H9 (cell line): ENCODE measurements at regions not wholly inside any gene's neighbourhood (a gene's known extent, or its start where the extent isn't known, plus 50 kb on each side); places are given as distances from the start of the nearest gene placed in this dataset.

Source experiments
- DNase-seq: peaks from one replicate; pipeline ENCODE4 v3.0.0-alpha.2; 2017
- H2AFZ ChIP-seq: one replicate; pipeline ENCODE4 v1.6.1; 2013; ENCODE audit warnings: mild to moderate bottlenecking, low read length, control low read depth, moderate library complexity
- H2AK5ac ChIP-seq: 2 replicates; pipeline ENCODE4 v1.6.1; 2013; ENCODE audit warnings: low read length, control low read depth, mixed read lengths; ENCODE audit not compliant: insufficient read length
- H2BK120ac ChIP-seq: one replicate; pipeline ENCODE4 v1.6.1; 2013; ENCODE audit warnings: low read depth, mild to moderate bottlenecking, low read length, control low read depth, inconsistent platforms; ENCODE audit not compliant: poor library complexity, severe bottlenecking
- H2BK12ac ChIP-seq: 2 replicates; pipeline ENCODE4 v1.6.1; 2013; ENCODE audit warnings: low read length, control low read depth, mixed read lengths, low read depth; ENCODE audit not compliant: insufficient read length
- H2BK15ac ChIP-seq: 2 replicates; pipeline ENCODE4 v1.6.1; 2013; ENCODE audit warnings: low read depth, low read length, control low read depth
- H2BK20ac ChIP-seq: one replicate; pipeline ENCODE4 v1.6.1; 2013; ENCODE audit warnings: low read depth, mild to moderate bottlenecking, low read length, control low read depth, inconsistent platforms; ENCODE audit not compliant: poor library complexity, severe bottlenecking
- H2BK5ac ChIP-seq: 2 replicates; pipeline ENCODE4 v1.6.1; 2013; ENCODE audit warnings: low read length, control low read depth, mixed read lengths; ENCODE audit not compliant: insufficient read length
- H3K14ac ChIP-seq: 2 replicates; pipeline ENCODE4 v1.6.1; 2013; ENCODE audit warnings: low read length, control low read depth; ENCODE audit not compliant: insufficient read depth
- H3K18ac ChIP-seq: 2 replicates; pipeline ENCODE4 v1.6.1; 2013; ENCODE audit warnings: low read depth, mild to moderate bottlenecking, mixed read lengths, low read length, control low read depth; ENCODE audit not compliant: insufficient read length
- H3K23ac ChIP-seq: 2 replicates; pipeline ENCODE4 v1.6.1; 2013; ENCODE audit warnings: low read length, control low read depth, mixed read lengths, low read depth; ENCODE audit not compliant: insufficient read length
- H3K23me2 ChIP-seq: 2 replicates; pipeline ENCODE4 v1.6.1; 2013; ENCODE audit warnings: low read depth, mild to moderate bottlenecking, mixed read lengths, low read length, control low read depth; ENCODE audit not compliant: insufficient read length, poor library complexity, severe bottlenecking
- H3K27ac ChIP-seq: 2 replicates; pipeline ENCODE4 v1.5.1; 2013; ENCODE audit warnings: low read length, control low read depth, mixed read lengths, low read depth; ENCODE audit not compliant: insufficient read length
- H3K27me3 ChIP-seq: 2 replicates; pipeline ENCODE4 v1.6.1; 2013; ENCODE audit warnings: low read length, control low read depth, inconsistent platforms; ENCODE audit not compliant: insufficient read depth
- H3K4ac ChIP-seq: 2 replicates; pipeline ENCODE4 v1.6.1; 2013; ENCODE audit warnings: low read depth, mild to moderate bottlenecking, control low read depth, inconsistent platforms, low read length, moderate library complexity
- H3K4me1 ChIP-seq: 2 replicates; pipeline ENCODE4 v1.6.1; 2013; ENCODE audit warnings: low read length, control low read depth, inconsistent platforms; ENCODE audit not compliant: insufficient read depth
- H3K4me2 ChIP-seq: 2 replicates; pipeline ENCODE4 v1.6.1; 2013; ENCODE audit warnings: low read length, control low read depth, mixed read lengths; ENCODE audit not compliant: insufficient read length, insufficient read depth
- H3K56ac ChIP-seq: 2 replicates; pipeline ENCODE4 v1.6.1; 2013; ENCODE audit warnings: low read depth, mild to moderate bottlenecking, mixed read lengths, low read length, control low read depth; ENCODE audit not compliant: insufficient read length
- H3K79me1 ChIP-seq: 2 replicates; pipeline ENCODE4 v1.6.1; 2013; ENCODE audit warnings: low read depth, mild to moderate bottlenecking, moderate library complexity, low read length, control low read depth, inconsistent platforms; ENCODE audit not compliant: insufficient read depth, poor library complexity, severe bottlenecking
- H3K79me2 ChIP-seq: 2 replicates; pipeline ENCODE4 v1.6.1; 2013; ENCODE audit warnings: low read length, control low read depth, inconsistent platforms; ENCODE audit not compliant: insufficient read depth
- H3K9ac ChIP-seq: 2 replicates; pipeline ENCODE4 v1.6.1; 2013; ENCODE audit warnings: low read length, control low read depth, mixed read lengths; ENCODE audit not compliant: insufficient read length; ENCODE audit errors: extremely low read depth
- H3K9me3 ChIP-seq: one replicate; pipeline ENCODE4 v1.6.1; 2013; ENCODE audit warnings: low read depth, low read length, inconsistent platforms; ENCODE audit not compliant: control insufficient read depth
- H3T11ph ChIP-seq: one replicate; pipeline ENCODE4 v1.6.1; 2013; ENCODE audit warnings: mild to moderate bottlenecking, low read length, control low read depth, inconsistent platforms
- H4K20me1 ChIP-seq: one replicate; pipeline ENCODE4 v1.6.1; 2013; ENCODE audit not compliant: control insufficient read depth, insufficient read length, insufficient read depth
- H4K5ac ChIP-seq: 2 replicates; pipeline ENCODE4 v1.6.1; 2013; ENCODE audit warnings: low read depth, mild to moderate bottlenecking, mixed read lengths, low read length, control low read depth; ENCODE audit not compliant: insufficient read length
- H4K8ac ChIP-seq: replicated peaks from 2 replicates; pipeline ENCODE4 v1.6.1; 2013; ENCODE audit warnings: low read length, control low read depth, mixed read lengths, low read depth; ENCODE audit not compliant: insufficient read length
- H4K91ac ChIP-seq: 2 replicates; pipeline ENCODE4 v1.6.1; 2013; ENCODE audit warnings: low read depth, mild to moderate bottlenecking, moderate library complexity, mixed read lengths, low read length, control low read depth; ENCODE audit not compliant: insufficient read length
- H3K27ac Mint-ChIP-seq, 3 experiments: 2 replicates in 2 of 3; 3 replicates in 1 of 3; pipeline ENCODE4 v1.8.0; 2020 to 2021; ENCODE audit warnings: mixed read lengths in 3 of 3, mild to moderate bottlenecking in 1 of 3, moderate library complexity in 1 of 3
- H3K27me3 Mint-ChIP-seq: 2 replicates; pipeline ENCODE4 v1.8.0; 2021; ENCODE audit warnings: low read depth, mild to moderate bottlenecking, moderate library complexity, mixed read lengths
- H3K36me3 Mint-ChIP-seq, 3 experiments: 2 replicates in 2 of 3; 3 replicates in 1 of 3; pipeline ENCODE4 v1.8.0; 2020 to 2021; ENCODE audit warnings: low read depth in 3 of 3, mixed read lengths in 3 of 3; ENCODE audit not compliant: insufficient read depth in 1 of 3
- H3K4me1 Mint-ChIP-seq, 2 experiments: 2 replicates each; pipeline ENCODE4 v1.8.0; 2020; ENCODE audit warnings: mixed read lengths in 2 of 2
- H3K4me3 Mint-ChIP-seq, 2 experiments: 2 replicates in 1 of 2; 3 replicates in 1 of 2; pipeline ENCODE4 v1.8.0; 2020 to 2021; ENCODE audit warnings: mild to moderate bottlenecking in 2 of 2, mixed read lengths in 2 of 2, moderate library complexity in 1 of 2
- H3K9me3 Mint-ChIP-seq, 2 experiments: 2 replicates in 1 of 2; 3 replicates in 1 of 2; pipeline ENCODE4 v1.8.0; 2020; ENCODE audit warnings: mild to moderate bottlenecking in 2 of 2, mixed read lengths in 2 of 2, moderate library complexity in 1 of 2
- WGBS: extraction: QIAGEN DNeasy Blood & Tissue Kit; methylation state at CpG from one replicate; pipeline ENCODE4 v1.1.7; 2013; ENCODE audit warnings: missing lambda C conversion rate, low lambda C conversion rate, mixed read lengths; ENCODE audit not compliant: insufficient read length; ENCODE audit errors: extremely low coverage; 5-methylcytosine and 5-hydroxymethylcytosine counted together
- TF ChIP-seq, protein P1 (sequence below): fragments of 200-600 bp; sonication (generic); conservative IDR thresholded peaks from 3 replicates; pipeline ENCODE4 v1.8.0; 2021; ENCODE audit warnings: antibody characterized with exemption, mild to moderate bottlenecking

DNA sequence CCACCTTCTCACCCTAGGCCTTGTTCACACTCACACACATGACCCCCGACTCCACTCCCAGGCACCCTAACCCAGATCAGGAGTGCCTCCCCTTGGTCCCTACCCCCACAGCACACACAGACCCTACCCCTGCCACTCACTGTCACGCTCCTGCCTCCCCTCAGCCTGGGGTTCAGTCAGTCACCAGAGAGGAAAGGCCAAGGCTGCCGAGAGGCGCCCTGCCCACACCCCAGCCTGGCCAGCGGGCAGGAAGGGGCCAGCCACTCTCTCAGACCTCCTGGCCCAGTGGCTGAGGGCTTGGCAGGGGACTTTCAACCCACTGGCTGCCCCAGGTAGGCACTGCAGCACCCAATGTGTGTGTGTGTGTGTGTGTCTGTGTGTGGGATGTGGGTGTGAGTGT lies 122.4 kb upstream of the MVB12B start:
- no peak overlapping the region for H3K27ac Mint-ChIP-seq

More for the DNA sequence above, 122.4 kb upstream of the MVB12B start:
- Histone ChIP-seq H3K27ac (no peak overlapping the region), H3K56ac (no peak overlapping the region), H3K23me2 (no peaks in the 10 kb centered on the region), H2BK12ac (no peak overlapping the region), H4K5ac (no peak overlapping the region), H3K18ac (no peak overlapping the region), H3K27me3 (no peaks in the 10 kb centered on the region), H3K4me1 (no peaks in the 10 kb centered on the region), H4K20me1 (no peaks in the 10 kb centered on the region), H3K14ac (no peak overlapping the region), H2AFZ (no peak overlapping the region), H2AK5ac (no peak overlapping the region), H3K23ac (no peak overlapping the region), H3K79me2 (no peaks in the 10 kb centered on the region), H2BK20ac (no peak overlapping the region), H2BK5ac (no peak overlapping the region), H3K4me2 (no peak overlapping the region), H3K4ac (no peak overlapping the region), H3K9ac (no peak overlapping the region), H3K9me3 (no peaks in the 10 kb centered on the region), H4K91ac (no peak overlapping the region), H3K79me1 (no peaks in the 10 kb centered on the region), H2BK120ac (no peak overlapping the region), H3T11ph (no peak overlapping the region), H4K8ac (no peak overlapping the region), H2BK15ac (no peak overlapping the region)
- Mint-ChIP-seq H3K27me3 (peaks cover 11% of the 10 kb centered on the region), H3K4me1 (no peaks in the 10 kb centered on the region), H3K9me3 (peaks cover 13% of the 10 kb centered on the region in 2 experiments; a peak in 4 of 5 replicates), H3K36me3 (peaks cover 3 to 14% (median 4%) of the 10 kb centered on the region in 3 experiments; a peak in 3 of 7 replicates), H3K4me3 (no peak overlapping the region)
- TF ChIP-seq, protein P1, sequence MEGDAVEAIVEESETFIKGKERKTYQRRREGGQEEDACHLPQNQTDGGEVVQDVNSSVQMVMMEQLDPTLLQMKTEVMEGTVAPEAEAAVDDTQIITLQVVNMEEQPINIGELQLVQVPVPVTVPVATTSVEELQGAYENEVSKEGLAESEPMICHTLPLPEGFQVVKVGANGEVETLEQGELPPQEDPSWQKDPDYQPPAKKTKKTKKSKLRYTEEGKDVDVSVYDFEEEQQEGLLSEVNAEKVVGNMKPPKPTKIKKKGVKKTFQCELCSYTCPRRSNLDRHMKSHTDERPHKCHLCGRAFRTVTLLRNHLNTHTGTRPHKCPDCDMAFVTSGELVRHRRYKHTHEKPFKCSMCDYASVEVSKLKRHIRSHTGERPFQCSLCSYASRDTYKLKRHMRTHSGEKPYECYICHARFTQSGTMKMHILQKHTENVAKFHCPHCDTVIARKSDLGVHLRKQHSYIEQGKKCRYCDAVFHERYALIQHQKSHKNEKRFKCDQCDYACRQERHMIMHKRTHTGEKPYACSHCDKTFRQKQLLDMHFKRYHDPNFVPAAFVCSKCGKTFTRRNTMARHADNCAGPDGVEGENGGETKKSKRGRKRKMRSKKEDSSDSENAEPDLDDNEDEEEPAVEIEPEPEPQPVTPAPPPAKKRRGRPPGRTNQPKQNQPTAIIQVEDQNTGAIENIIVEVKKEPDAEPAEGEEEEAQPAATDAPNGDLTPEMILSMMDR, result no peak
- no peak for DNase-seq
- WGBS, result no CpG with 5 or more reads among the region's 5 CpGs
